ENCODE measurements at regions not wholly inside any gene's neighbourhood (a gene's known extent, or its start where the extent isn't known, plus 50 kb on each side); places are given as distances from the start of the nearest gene placed in this dataset.
"Not testable (repeated sequence)": the region's sequence is repeated elsewhere in the genome, so short reads cannot be mapped to it uniquely, and the experiment has no call there.

DNA sequence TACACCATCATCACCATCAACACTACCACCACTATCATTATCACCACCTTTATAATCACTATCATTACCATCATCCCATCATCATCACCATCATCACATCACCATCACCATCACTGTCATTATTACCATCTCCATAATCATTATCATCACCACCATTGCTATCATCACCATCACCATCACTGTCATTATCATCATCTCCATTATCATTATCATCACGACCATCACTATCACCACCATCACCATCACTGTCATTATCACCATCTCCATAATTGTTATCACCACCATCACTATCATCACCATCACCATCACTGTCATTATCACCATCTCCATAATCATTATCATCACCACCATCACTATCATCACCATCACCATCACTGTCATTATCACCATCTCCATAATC lies 279.6 kb upstream of the HS6ST1 start:
- DNase-seq (ENCODE audit: low spot score) = not testable (repeated sequence)

DNA sequence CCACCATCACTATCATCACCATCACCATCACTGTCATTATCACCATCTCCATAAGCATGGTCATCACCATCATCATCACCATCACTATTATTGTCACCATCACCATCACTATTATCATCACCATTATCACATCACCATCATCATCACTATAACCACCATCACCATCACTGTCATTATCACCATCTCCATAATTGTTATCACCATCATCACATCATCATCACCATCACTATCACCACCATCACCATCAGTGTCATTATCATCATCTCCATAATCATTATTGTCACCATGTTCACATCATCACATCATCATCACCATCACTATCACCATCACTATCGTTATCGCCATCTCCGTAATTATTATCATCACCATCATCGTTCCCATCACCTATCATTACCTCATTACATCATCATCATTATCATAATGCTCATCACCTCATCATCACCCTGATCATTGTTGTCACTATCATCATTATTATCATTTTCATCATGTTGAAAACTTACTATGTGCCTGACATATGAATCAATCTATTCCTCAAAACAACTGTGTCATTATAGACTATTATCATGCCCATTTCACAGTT lies 280.3 kb upstream of the HS6ST1 start:
- no peak for DNase-seq (ENCODE audit: low spot score)

DNA sequence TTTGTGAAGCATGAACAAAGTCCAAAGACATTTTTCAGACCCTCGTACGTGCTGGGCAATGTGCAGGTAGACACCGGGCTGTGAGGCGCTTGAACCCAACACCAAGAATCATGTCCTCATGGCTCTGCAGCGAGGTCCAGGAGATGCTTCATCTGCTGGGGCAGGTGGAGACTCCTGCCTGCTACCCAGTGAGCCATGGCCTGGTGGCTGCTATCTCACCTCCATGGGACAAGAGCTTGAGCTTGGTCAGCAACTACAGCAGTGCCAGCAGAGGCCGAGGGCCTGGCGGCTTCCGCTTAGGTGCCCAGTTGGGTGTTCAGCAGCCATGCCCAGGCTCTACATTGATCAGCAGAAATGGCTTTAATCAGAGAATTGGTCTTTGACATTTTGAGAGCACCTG lies 281.0 kb upstream of the HS6ST1 start:
- no peak for DNase-seq (ENCODE audit: low spot score)

DNA sequence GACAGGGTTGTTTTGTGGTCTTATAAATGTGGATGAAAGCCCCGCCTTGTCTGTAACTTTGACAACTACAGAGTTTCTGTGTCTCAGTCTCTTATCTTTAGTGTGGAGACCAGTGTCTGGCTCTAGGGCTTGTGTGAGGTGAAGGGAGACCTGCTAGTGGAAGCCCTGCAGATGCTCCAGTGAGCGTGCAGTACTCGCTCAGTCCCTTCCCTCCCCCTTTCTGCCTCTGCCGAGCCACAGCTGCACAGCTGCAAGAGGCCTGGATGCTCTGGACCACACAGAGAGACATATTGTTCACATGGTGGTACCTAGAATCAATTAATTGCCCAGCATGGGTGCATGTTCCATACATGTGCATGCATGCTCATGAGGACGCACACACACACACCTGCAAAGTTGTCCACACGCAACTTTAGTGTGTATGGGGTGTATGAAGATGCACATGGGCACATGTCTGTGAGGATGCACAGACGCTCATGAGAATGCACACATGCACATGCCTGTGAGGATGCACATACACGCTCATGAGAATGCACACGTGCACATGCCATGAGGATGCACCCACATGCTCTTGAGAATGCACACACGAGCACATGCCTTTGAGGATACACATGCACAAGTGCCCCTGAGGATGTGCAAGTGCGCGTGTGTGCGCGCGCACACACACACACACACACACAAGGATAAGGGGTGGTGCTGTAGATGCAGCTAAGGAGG lies 282.1 kb upstream of the HS6ST1 start:
- DNase-seq (ENCODE audit: low spot score) = no peak

DNA sequence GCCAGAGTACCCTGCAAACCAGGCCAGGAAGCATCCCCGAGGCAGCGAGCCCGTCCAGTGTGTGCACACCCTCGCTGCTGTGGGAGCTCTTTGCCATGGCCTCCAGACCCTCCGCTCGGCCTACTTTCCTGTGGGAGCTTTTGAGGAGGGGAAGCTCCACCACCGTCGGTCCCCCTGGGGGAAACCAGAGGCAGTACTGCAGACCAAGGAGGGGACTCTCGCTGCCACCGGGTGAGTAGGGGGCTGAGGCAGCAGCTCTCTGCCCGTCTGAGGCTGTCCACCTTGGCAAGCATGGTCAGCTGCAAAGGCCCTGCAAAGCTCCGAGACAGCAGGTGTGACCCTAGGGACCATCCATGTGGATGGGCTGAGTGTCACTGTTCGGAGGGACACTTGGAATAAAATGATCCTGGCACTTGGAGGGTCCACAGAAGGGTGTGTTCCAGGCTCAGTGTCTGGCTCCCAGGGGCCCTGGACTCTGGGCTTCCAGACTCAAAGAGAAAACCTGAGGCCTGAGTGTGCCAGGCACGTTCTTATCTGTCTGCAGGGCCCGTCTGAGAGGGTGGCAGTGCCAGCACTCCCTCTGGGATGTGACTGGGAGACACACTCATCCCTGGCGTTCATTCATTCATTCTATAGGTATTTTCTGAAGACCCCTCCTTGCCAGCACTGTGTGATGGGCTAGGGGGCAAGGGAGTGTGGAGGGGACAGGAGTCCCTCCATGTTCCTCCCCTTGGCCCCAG lies 282.8 kb upstream of the HS6ST1 start:
- no peak for DNase-seq (ENCODE audit: low spot score)

DNA sequence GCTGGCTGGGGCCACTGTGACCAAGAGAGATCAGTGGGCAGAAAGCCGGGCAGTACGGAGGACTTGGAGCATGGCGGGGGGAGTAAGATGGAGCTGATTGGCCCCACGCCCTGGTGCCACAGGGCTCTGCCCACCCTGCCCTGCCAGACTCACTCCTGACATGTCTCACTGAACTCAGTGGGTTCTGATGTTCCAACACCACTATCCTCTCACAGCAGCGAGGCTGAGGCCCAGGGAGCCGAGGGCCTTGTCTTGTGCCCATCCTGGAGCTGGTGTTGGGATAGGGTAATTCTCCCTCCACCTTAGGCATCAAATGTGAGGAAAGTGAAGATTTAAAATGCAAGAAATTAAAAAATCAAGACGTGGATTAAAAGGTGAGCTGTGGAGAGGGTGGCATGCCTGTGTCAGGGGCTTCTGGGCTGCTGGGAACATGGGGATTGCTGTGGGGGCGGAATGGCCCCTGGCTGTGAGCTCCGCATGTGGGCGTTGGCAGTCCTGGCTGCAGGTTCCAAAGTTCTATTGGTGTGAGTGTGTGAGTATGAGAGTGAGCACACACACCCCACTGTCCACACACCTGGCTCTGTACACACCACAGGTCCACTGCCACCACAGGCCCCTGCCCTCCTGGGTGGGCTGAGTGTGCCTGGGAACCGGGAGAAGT lies 283.5 kb upstream of the HS6ST1 start:
- no peak for DNase-seq (ENCODE audit: low spot score)

DNA sequence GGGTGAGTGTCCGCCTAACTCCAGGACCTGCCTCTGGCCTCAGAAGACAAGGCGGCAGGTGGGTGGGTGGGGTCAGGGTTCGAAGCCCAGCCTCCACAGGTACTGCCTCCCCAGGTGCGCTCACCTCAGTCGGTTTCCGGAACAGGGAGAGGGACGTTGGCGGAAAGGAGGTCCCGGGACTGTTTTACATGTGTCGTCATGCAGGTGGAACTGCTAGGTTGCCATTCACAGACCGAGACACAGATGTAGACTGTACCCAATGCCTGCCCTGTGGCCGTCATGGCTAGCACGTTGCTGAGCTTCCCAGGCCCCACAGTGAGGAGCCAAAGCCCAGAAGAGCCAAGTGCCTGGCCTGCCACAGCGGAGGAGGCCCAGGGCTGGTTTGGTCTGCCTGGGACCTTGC lies 284.0 kb upstream of the HS6ST1 start:
- no peak for DNase-seq (ENCODE audit: low spot score)

DNA sequence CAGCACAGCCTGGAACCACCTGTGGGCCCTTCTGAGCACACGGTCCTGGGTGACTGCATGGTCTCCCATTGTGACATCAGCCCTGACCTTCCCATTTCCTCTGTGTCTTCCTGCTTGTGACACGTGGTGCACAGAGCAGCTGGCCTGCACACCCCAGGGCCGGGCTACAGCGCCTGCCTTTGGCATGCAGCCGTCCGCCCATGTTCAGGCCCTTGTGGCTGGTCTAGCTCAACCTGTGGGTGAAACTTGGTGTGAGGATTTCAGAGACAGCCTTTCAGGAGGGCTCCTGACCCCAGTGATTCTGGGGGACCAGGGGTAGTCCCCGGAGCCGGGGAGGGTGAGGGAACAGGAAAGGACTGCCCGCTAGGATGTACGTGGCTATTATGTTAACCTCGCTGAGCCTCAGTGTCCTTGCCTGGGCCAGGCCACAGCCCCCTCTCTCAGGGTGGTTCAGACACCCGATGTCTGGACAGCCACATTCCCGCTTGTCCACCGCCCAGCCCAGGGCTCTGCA lies 284.8 kb upstream of the HS6ST1 start:
- no peak for DNase-seq (ENCODE audit: low spot score)

DNA sequence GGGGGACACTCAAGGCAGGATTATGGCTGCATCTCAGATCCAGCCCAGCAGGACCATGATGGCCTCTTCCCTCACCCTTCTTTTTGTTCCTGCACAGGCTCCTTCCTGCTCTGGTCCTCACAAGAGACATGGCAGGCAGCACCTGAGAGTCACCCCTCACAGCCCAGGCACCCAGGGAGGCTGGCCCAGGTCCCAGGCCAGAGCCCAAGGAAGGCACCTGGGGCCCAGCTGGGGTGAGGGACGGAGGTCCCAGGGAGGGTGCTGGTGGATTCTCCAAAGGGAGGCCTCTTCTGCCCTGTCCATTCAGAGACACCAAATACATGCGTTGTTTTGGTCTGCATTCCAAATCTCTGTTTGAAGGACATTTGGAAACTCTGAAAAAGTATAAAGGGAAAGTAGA lies 285.4 kb upstream of the HS6ST1 start:
- no peak for DNase-seq (ENCODE audit: low spot score)

DNA sequence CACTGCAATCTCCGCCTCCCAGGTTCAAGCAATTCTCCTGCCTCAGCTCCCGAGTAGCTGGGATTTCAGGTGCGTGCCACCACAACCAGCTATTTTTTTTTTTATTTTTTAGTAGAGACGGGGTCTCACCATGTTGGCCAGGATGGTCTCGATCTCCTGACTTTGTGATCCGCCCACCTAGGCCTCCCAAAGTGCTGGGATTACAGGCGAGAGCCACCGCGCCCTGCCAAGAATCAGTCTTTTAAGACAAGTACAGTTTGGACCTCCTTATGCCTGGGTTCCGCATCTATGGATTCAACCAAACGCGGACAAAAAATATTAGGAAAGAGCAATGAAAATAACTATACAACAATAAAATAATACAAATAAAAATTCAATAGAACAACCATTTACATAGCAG lies 285.9 kb upstream of the HS6ST1 start:
- not testable (repeated sequence) for DNase-seq (ENCODE audit: low spot score)

DNA sequence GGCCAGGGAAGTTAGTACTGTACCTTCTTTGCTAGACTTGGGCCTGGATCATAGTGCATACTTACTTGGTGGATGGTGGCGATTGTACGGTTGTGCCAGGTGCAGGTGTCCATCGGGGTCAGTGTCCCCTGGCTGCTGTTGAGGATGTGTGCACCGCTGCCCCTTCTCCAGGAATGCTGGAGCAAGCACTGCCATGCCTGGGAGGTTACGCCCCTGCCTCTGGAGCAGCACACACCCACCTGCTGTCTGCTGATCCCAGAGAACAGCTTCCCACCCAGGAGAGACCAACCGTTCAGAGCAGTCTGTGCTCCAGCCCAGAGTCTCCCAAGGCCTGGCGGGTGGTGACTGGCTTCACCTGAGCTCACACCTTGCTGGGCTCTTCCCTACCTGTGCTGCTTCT lies 286.8 kb upstream of the HS6ST1 start:
- no peak for DNase-seq (ENCODE audit: low spot score)

DNA sequence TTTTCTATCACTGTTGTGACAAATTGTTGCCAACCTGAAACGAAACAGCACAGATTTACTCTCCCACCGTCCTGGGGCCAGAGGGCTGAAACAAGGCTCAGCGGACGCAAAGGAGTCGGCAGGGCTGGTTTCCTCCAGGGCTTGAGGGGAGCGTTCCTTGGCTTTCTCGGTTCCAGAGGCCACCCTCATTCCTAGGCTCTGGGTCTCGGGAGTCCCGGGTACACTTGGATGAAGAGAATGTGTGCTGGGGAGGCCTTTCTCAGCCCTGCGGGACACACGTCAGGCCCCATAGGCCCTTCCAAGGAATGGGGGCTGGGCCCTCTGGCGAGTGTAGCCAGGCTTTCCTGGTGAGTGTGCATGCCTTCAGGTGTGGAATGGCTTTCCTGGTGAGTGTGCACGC lies 287.3 kb upstream of the HS6ST1 start:
- no peak for DNase-seq (ENCODE audit: low spot score)

DNA sequence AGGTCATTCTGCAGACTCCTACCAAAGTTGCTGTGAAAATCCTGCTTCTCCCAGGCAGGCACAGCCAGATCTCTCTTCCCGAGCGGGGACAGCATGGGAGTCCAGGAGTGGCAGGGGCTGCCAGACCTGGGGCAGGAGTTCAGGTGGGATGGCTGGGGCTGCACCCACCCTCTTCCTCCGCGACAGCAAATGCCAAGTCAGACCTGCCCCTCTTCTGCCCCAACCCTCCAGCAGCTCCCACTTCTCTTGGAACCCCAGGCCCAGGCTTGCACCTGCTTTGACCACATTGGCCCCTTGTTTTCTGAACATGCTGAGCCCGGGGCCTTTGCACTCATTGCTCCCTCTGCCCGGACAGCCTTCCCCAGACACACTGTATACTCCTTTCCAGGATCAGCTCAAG lies 288.2 kb upstream of the HS6ST1 start:
- no peak for DNase-seq (ENCODE audit: low spot score)

DNA sequence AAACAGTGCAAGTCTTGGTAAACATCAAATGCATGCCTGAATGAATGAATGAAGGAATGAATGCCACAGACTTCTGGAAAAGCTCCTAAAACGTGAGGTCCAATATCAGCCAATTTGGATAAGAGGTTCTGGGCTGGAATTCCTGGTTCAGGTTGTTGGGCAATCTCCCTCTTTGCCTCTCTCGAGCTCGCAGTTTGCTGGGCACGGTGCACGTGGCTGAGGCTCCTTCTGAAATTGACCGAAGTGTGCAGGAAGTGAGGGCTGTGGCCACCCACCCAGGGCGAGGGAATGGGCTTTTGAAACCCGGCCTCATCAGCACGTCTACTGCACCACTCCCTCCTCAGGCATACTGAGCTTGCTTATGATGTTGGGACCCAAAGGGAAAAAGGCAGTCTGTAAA lies 288.8 kb upstream of the HS6ST1 start:
- no peak for DNase-seq (ENCODE audit: low spot score)

DNA sequence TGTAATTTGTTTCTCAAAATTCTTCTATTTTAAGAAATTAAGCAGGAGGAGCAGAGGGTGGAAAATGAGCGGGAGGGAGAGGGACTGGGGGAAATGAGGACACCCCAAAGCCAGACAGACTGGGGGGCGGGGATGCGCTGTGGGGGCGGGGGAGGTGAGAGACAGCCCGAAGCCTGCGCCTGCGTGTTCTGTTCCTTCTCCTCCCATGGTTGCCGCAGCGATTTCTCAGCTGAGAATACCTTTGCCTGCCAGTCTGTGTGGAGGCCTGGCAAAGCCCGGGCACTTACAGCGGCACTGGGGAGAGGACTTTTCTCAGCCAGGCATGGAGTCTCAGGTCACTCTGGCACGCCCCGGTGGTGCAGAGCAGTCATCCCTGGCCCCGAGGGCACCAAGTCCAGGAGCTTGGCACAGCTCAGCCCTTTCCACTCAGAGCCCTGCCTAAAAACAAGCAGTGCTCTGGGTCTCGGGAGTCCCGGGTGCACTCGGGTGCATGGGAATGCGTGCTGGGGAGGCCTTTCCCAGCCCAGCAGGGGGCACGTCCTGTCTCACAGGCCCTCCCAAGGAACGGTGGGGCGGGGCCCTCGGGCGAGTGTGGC lies 289.3 kb upstream of the HS6ST1 start:
- no peak for DNase-seq (ENCODE audit: low spot score)

DNA sequence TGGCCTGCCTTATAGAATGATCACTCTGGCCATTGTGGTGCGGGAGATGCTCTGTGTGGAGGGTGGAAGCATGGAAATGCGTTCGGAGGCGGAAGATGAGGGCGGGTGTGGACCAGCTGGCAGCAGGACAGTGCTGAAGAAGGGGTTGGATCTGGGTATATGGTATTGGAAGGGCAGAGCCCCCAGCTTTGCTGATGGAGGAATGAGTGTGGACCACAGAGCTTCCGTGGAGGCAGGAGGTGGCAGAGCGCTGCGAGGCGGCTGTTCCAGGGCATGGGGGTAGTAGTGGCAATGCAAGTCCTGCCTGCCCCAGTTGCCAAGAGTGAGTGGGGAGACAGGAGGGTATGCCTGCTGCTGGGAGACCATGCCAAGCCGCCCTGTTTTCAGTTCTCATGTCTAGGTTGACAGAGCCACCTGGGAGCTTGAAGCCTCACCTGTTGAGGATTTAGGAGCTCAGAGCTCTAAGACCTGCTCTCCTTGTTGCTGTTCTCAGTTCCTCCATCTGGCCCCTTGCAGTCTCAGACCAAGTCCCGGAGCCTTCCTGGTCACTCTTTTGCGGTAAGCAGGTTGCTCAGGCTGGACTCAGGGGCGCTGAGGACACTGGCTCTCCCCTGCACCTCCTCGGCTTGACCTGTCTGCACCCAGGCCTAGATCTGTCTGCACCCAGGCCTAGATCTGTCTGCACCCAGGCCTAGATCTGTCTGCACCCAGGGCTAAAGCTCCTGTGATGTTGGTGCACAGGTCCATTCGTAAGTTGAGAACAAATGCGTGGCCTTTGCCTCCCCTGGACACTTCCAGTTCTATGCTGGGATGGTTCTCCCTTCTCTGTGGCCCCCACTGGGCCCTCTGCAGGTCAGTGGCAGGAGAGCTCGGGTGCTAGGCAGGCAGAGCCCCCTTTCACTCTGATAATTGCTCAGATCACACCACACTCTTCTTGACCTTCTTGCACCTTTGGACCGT lies 290.5 kb upstream of the HS6ST1 start:
- DNase-seq (ENCODE audit: low spot score) = no peak

DNA sequence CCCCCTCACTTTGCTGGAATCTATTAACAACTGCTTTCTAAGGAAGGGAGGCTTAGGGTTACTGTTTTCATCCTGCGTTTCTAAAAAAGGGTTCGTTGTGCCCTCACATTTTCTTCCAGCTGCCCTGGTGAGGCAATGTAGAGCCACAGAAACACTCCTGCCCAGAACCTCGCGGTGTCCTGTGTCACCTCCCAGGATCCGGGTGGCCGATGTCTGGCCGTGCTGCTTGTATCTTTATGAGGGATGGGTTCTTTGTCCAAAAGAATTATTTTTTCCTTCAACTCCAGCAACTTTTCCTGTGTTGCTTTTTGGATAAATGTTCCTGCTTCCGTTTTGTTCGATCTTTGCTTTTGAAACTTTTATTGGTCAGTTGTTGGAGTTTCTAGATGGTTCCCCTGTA lies 291.8 kb upstream of the HS6ST1 start:
- DNase-seq (ENCODE audit: low spot score) = no peak

DNA sequence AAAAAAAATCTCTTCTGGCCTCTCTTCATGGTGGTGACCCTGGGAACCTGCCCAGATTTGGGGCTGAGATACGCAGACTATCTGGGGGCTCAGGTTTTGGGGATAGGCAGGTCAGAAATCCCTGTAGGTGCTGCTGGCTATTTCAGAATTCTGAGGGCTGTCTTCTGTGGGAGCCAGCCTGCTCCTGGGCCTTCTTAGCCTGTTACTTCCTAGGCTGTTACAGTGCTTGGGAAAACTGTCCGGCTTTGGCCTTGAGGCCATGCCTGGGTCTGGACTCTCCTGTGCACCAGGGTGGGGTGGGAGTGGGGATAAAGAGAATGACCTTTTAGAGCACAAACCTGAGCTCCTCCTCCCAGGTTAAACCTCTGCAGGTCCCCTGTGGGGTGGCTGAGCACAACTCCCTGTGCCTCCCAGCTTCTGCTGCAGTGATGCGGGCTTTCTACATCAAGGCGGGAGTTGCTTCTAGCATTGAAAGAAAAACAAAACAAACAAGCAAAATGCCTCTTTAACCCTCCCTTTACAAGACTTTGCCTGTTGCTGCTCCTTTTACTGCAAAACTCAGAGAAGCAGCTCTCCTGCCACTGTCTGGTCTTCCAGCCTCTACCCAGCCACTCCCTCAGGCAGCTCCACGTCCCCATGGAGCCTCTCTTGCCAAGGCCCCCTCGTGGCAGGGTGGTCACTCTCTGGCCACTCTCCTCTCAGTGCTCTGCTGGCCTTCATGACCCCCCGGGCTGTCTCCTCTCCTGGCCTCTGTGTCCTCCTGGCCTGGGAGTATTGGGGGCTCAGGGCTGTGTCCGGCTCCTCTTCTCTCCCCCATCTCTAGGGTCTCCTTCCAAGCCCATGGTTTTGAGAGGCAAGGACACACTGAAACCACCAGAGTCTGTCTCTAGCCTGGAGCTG lies 293.0 kb upstream of the HS6ST1 start:
- no peak for DNase-seq (ENCODE audit: low spot score)

DNA sequence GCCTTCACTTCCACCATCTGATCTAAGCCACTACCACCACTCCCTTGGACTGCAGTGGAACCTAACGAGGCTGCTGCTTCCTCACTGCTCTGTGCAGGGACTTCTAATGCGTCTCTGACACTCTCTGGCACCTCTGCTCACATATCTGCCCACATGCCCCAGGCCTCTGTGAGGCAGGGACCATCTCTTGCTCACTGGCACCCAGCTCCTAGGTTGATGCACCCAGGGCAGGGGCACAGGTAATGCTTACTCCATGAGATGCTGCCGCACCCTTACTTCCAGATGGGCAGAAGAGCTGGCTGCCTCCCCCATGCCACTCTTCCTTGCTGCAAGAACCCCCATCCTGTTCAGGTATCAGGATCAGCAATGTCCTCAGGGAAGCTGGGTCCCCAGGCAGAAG lies 294.0 kb upstream of the HS6ST1 start:
- no peak for DNase-seq (ENCODE audit: low spot score)

DNA sequence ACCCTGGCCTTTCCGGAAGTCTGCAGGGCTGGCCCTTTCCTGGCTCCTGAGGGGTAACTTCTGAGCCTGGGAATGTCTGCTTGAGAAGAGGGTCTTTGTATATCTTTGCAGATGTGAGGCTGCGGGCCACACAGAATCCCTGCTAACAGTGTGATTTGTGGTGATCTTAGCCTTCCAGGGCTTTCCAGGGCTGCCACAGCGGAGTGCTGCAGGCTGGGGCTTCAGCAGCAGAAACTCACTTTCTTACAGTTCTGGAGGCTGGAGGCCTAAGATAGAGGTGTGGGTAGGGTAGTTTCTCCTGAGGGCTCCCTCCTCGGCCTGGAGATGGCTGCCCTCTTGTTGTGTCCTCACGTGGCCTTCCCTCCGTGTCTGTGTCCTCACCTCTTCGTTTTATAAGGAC lies 294.7 kb upstream of the HS6ST1 start:
- DNase-seq (ENCODE audit: low spot score) = no peak
